ENCODE measurements at regions not wholly inside any gene's neighbourhood (a gene's known extent, or its start where the extent isn't known, plus 50 kb on each side); places are given as distances from the start of the nearest gene placed in this dataset.
"Not testable (repeated sequence)": the region's sequence is repeated elsewhere in the genome, so short reads cannot be mapped to it uniquely, and the experiment has no call there.

DNA sequence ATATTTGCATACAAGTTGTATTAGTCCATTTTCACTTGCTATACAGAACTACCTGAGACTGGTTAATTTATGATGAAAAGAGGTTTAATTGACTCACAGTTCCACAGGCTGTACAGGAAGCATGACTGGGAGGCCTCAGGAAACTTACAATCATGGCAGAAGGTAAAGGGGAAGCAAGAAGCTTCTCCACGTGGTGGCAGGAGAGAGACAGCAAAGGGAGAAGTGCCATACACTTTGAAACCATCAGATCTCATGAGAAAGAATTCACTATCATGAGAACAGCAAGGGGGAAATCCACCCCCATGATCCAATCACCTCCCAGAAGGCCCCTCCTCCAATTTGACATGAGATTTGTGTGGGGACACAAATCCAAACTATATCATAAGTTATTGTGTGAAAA is 506.7 kb upstream of the DPH6 start:
- H3K9ac ChIP-seq (ENCODE audit: low read length); H2BK12ac ChIP-seq (ENCODE audit: low read length in 2 of 2); H2AFZ ChIP-seq (ENCODE audit: low read depth, low read length); H3K27ac ChIP-seq (ENCODE audit: low read length, poor library complexity, severe bottlenecking); H3K4ac ChIP-seq (ENCODE audit: low read depth in 1 of 2, low read length in 2 of 2); H3K4me3 ChIP-seq (ENCODE audit: insufficient read depth in 1 of 2, low read depth in 1 of 2, low read length in 2 of 2); H3K14ac ChIP-seq (ENCODE audit: low read length in 2 of 2); H2BK120ac ChIP-seq (ENCODE audit: low read depth, low read length); H3K9me3 ChIP-seq (ENCODE audit: control insufficient read depth, low read length); H3K27me3 ChIP-seq (ENCODE audit: control insufficient read depth in 1 of 2, insufficient read depth in 1 of 2, low read length in 2 of 2); H2AK5ac ChIP-seq (ENCODE audit: low read length, severe bottlenecking); H3K23ac ChIP-seq (ENCODE audit: low read length in 2 of 2); H3K4me1 ChIP-seq (ENCODE audit: control insufficient read depth, insufficient read depth, low read depth, low read length); H3K79me1 ChIP-seq (replicated peaks; ENCODE audit: low read length, poor library complexity, severe bottlenecking); H2BK5ac ChIP-seq (ENCODE audit: low read depth, low read length, poor library complexity, severe bottlenecking); H2BK15ac ChIP-seq (ENCODE audit: low read depth, poor library complexity, severe bottlenecking); H4K91ac ChIP-seq (ENCODE audit: low read length); H3K18ac ChIP-seq (ENCODE audit: low read depth in 1 of 2, low read length in 2 of 2); H3K36me3 ChIP-seq (ENCODE audit: control insufficient read depth in 1 of 2, insufficient read depth in 2 of 2, low read depth in 1 of 2, low read length in 2 of 2); H4K8ac ChIP-seq (ENCODE audit: low read length); H3K4me2 ChIP-seq (ENCODE audit: low read length, poor library complexity, severe bottlenecking): not testable (repeated sequence)
- DNase-seq: peak; percentile 15
- WGBS: 9% methylated on average over 1 of the region's 1 CpG

DNA sequence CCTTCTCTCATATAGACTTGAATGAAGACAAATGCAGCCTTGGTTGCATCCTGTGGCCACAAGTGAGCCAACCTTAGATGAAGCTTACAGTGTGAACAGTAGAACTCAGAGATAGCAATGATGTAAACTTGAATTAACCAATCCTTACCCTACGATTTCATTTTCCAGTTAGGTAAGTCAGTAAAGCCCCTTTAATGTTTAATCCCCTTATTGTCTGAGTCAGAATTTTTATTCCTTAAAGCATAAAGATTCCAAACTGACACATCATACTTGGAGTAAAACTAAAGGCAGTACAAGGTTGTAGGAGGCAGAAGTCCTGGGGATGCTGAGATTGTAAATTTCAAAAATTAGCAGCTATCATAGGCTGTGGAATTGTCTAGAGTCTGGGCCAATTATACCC is 507.8 kb upstream of the DPH6 start:
- Histone ChIP-seq H4K91ac (ENCODE audit: low read length) (no peak overlapping the region), H2BK5ac (ENCODE audit: low read depth, low read length, poor library complexity, severe bottlenecking) (no peak overlapping the region), H2BK120ac (ENCODE audit: low read depth, low read length) (no peak overlapping the region), H4K8ac (ENCODE audit: low read length) (no peak overlapping the region), H3K79me1 (replicated peaks; ENCODE audit: low read length, poor library complexity, severe bottlenecking) (no peaks in the 10 kb centered on the region), H3K27me3 (ENCODE audit: control insufficient read depth in 1 of 2, insufficient read depth in 1 of 2, low read length in 2 of 2) (no peaks in the 10 kb centered on the region), H2BK15ac (ENCODE audit: low read depth, poor library complexity, severe bottlenecking) (no peak overlapping the region), H2AK5ac (ENCODE audit: low read length, severe bottlenecking) (no peak overlapping the region), H3K27ac (ENCODE audit: low read length, poor library complexity, severe bottlenecking) (no peak overlapping the region), H3K4me2 (ENCODE audit: low read length, poor library complexity, severe bottlenecking) (no peak overlapping the region), H3K4me3 (ENCODE audit: insufficient read depth in 1 of 2, low read depth in 1 of 2, low read length in 2 of 2) (no peak overlapping the region), H3K4me1 (ENCODE audit: control insufficient read depth, insufficient read depth, low read depth, low read length) (no peaks in the 10 kb centered on the region), H3K9ac (ENCODE audit: low read length) (no peak overlapping the region), H2BK12ac (ENCODE audit: low read length in 2 of 2) (no peak overlapping the region), H3K36me3 (ENCODE audit: control insufficient read depth in 1 of 2, insufficient read depth in 2 of 2, low read depth in 1 of 2, low read length in 2 of 2) (no peaks in the 10 kb centered on the region), H3K14ac (ENCODE audit: low read length in 2 of 2) (no peak overlapping the region), H3K18ac (ENCODE audit: low read depth in 1 of 2, low read length in 2 of 2) (no peak overlapping the region), H3K23ac (ENCODE audit: low read length in 2 of 2) (no peak overlapping the region), H3K4ac (ENCODE audit: low read depth in 1 of 2, low read length in 2 of 2) (no peak overlapping the region), H3K9me3 (ENCODE audit: control insufficient read depth, low read length) (no peaks in the 10 kb centered on the region), H2AFZ (ENCODE audit: low read depth, low read length) (no peak overlapping the region)
- WGBS: no CpG with 5 or more reads among the region's 1 CpG
- DNase-seq: no peak

DNA sequence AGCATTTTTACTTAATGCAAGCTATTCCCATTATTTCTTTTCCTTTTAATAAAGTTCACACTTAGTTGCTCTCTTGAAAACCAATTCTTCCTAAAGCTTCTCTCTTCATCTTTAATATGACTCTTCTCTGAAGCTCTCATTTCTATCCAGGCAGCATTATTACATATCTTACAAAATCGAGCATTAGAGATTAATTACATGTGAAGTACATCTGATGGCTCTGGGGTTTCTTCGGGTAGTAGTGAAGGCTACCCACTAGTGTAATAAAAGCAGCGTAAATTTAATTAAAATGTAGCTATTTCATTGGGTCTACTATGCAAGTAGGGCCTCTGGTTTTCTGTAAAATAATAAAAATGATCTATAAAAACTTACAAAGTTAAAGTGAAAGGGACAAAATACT is 513.6 kb upstream of the DPH6 start:
- Histone ChIP-seq H3K14ac (ENCODE audit: low read length in 2 of 2) (no peak overlapping the region), H2BK15ac (ENCODE audit: low read depth, poor library complexity, severe bottlenecking) (no peak overlapping the region), H2BK12ac (ENCODE audit: low read length in 2 of 2) (no peak overlapping the region), H2AFZ (ENCODE audit: low read depth, low read length) (no peak overlapping the region), H2BK5ac (ENCODE audit: low read depth, low read length, poor library complexity, severe bottlenecking) (no peak overlapping the region), H4K91ac (ENCODE audit: low read length) (no peak overlapping the region), H3K9me3 (ENCODE audit: control insufficient read depth, low read length) (no peaks in the 10 kb centered on the region), H3K4me1 (ENCODE audit: control insufficient read depth, insufficient read depth, low read depth, low read length) (no peaks in the 10 kb centered on the region), H3K9ac (ENCODE audit: low read length) (no peak overlapping the region), H3K4me3 (ENCODE audit: insufficient read depth in 1 of 2, low read depth in 1 of 2, low read length in 2 of 2) (no peak overlapping the region), H2BK120ac (ENCODE audit: low read depth, low read length) (no peak overlapping the region), H3K4me2 (ENCODE audit: low read length, poor library complexity, severe bottlenecking) (no peak overlapping the region), H2AK5ac (ENCODE audit: low read length, severe bottlenecking) (no peak overlapping the region), H3K36me3 (ENCODE audit: control insufficient read depth in 1 of 2, insufficient read depth in 2 of 2, low read depth in 1 of 2, low read length in 2 of 2) (no peaks in the 10 kb centered on the region), H3K4ac (ENCODE audit: low read depth in 1 of 2, low read length in 2 of 2) (no peak overlapping the region), H3K18ac (ENCODE audit: low read depth in 1 of 2, low read length in 2 of 2) (no peak overlapping the region), H3K27me3 (ENCODE audit: control insufficient read depth in 1 of 2, insufficient read depth in 1 of 2, low read length in 2 of 2) (no peaks in the 10 kb centered on the region), H3K79me1 (replicated peaks; ENCODE audit: low read length, poor library complexity, severe bottlenecking) (no peaks in the 10 kb centered on the region), H4K8ac (ENCODE audit: low read length) (no peak overlapping the region), H3K27ac (ENCODE audit: low read length, poor library complexity, severe bottlenecking) (no peak overlapping the region), H3K23ac (ENCODE audit: low read length in 2 of 2) (no peak overlapping the region)
- WGBS: 93% methylated on average over 3 of the region's 3 CpGs
- no peak for DNase-seq

DNA sequence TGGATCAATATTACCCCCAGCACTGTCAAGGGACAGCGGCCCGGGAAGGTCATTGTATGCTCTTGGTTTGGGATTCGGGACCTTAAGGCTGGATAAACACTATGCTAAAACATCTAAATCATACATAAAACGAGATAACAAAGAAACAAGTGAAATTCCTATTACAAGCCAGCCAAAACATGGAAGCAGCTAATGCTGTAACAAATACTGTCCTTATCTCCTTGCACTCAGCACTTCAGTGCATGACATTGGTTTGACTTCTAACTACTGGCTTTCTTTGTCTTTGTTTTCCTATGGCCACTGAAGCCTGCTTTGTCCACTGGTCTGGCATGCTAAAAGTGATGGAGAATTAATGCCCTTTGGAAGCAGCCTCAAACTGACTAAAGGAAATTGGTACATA is 516.4 kb upstream of the DPH6 start:
- H3K4ac ChIP-seq (ENCODE audit: low read depth in 1 of 2, low read length in 2 of 2): no peak overlapping the region
- no peak overlapping the region for H2BK120ac ChIP-seq (ENCODE audit: low read depth, low read length)

More for the DNA sequence above, 516.4 kb upstream of the DPH6 start:
- Histone ChIP-seq H2BK15ac (ENCODE audit: low read depth, poor library complexity, severe bottlenecking) (no peak overlapping the region), H2BK12ac (ENCODE audit: low read length in 2 of 2) (no peak overlapping the region), H2AK5ac (ENCODE audit: low read length, severe bottlenecking) (no peak overlapping the region), H2BK5ac (ENCODE audit: low read depth, low read length, poor library complexity, severe bottlenecking) (no peak overlapping the region), H2AFZ (ENCODE audit: low read depth, low read length) (no peak overlapping the region), H3K27me3 (ENCODE audit: control insufficient read depth in 1 of 2, insufficient read depth in 1 of 2, low read length in 2 of 2) (no peaks in the 10 kb centered on the region), H3K36me3 (ENCODE audit: control insufficient read depth in 1 of 2, insufficient read depth in 2 of 2, low read depth in 1 of 2, low read length in 2 of 2) (no peaks in the 10 kb centered on the region), H3K9ac (ENCODE audit: low read length) (no peak overlapping the region), H3K4me3 (ENCODE audit: insufficient read depth in 1 of 2, low read depth in 1 of 2, low read length in 2 of 2) (no peak overlapping the region), H3K79me1 (replicated peaks; ENCODE audit: low read length, poor library complexity, severe bottlenecking) (no peaks in the 10 kb centered on the region), H3K4me2 (ENCODE audit: low read length, poor library complexity, severe bottlenecking) (no peak overlapping the region), H3K23ac (ENCODE audit: low read length in 2 of 2) (no peak overlapping the region), H4K8ac (ENCODE audit: low read length) (no peak overlapping the region), H4K91ac (ENCODE audit: low read length) (no peak overlapping the region), H3K9me3 (ENCODE audit: control insufficient read depth, low read length) (no peaks in the 10 kb centered on the region), H3K18ac (ENCODE audit: low read depth in 1 of 2, low read length in 2 of 2) (peak overlapping the region in 1 of 2 experiments; percentile 52), H3K4me1 (ENCODE audit: control insufficient read depth, insufficient read depth, low read depth, low read length) (no peaks in the 10 kb centered on the region), H3K27ac (ENCODE audit: low read length, poor library complexity, severe bottlenecking) (no peak overlapping the region), H3K14ac (ENCODE audit: low read length in 2 of 2) (no peak overlapping the region)
- WGBS: 88% methylated on average over 4 of the region's 4 CpGs
- no peak for DNase-seq
